GM19397 (cell line): ENCODE measurements at regions not wholly inside any gene's neighbourhood (a gene's known extent, or its start where the extent isn't known, plus 50 kb on each side); places are given as distances from the start of the nearest gene placed in this dataset.

ENCODE experiments used
- ATAC-seq: cut with Tn5 transposase; IDR thresholded peaks from one replicate; pipeline ENCODE4 v1.9.1; 2021; ENCODE audit warnings: mild to moderate bottlenecking, moderate library complexity; ENCODE audit not compliant: unreplicated experiment

GRCh38 chr10:110432814-110433565 lies 64.7 kb upstream of the DUSP5 start:
- no peak for ATAC-seq

DNA sequence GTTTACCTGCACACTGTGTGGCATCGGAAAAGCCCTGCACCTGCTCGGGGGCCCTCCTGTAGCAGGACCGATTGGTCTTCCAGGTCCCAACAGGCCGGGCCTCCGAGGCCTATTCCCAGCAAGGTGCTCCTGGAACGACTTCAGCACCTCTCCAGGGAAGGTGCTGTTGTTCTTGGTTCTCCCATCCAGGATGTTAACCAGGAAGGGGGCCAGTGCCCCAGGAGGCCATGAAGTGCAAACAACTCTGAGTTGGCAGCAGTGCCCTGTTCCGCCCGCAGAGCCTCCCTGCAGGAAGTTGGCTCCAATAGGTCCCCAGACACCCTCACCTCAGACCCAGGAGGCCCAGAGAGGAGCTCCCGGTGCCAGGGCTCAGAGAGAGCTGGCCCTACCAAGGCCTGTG lies 64.0 kb upstream of the DUSP5 start:
- ATAC-seq, result no peak

DNA sequence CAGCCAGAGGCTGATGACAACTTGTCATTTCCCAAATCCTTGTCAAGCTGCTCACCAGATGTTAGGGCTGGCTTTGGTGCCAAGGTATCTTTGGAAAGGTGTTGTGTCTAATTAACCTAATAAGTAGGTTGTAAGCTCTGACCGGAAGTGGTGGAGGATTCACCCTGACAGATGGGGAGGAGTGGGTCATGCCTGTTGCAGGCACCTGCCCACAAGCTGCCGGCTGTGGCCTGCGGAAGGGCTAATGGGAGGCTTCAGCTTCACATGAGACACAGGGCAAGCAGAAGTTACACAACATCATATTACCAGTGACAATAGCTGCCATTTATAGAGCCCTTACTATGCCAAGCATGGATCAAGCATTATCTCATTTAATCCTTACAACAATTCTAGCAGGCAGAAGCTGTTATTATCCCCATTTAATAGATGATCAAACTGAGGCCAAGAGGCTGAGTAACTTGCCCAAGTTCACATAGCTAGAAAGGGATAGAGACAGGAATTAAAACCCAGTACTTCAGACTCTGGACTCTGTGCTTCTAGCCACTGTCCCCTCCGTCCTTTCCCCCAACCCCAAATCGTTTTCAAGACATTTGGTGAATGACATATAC lies 63.1 kb upstream of the DUSP5 start:
- ATAC-seq, result no peak

GRCh38 chr10:110436554-110437350 lies 61.0 kb upstream of the DUSP5 start:
- ATAC-seq, result no peak

DNA sequence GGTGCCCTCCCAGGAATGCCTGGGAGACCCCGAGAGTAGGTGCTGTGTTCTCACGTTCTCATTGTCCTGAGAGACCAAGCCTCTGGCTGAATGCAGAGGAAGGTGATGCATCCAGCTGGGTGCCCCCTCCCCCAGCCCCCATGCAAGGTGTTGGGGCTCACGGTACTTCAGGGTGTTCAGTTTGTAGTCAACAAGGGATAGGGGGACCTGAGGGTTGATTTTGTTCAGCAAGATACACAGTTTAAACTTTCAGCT lies 60.4 kb upstream of the DUSP5 start:
- ATAC-seq, result no peak

DNA sequence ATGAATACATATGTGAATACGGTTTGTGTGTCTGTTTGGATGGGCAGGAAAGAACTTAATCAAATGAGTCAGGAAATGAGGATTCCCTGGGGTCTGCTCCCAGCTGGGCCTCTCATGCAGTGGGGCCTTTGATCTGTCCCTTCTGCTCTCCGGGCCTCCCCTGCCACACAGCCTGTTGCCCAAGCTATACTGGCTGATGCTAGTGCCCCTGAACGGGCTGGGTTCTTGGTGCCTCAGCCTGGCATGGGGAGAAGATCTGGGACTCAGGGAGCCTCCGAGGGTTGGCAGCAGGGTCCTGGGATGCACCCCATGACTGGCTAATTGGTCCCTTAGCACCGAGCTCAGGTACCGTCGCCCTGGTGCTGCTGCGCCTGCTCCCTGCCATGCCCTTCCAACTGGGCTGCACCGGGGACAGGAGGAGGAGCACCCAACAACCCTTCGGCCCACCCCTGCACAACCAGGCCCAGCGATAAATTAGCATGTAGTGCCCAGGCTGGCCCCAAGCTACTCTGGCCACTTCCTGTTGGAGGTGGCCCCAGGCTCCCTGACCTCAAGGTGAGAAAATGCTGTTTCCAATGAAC lies 59.9 kb upstream of the DUSP5 start:
- ATAC-seq, result no peak

DNA sequence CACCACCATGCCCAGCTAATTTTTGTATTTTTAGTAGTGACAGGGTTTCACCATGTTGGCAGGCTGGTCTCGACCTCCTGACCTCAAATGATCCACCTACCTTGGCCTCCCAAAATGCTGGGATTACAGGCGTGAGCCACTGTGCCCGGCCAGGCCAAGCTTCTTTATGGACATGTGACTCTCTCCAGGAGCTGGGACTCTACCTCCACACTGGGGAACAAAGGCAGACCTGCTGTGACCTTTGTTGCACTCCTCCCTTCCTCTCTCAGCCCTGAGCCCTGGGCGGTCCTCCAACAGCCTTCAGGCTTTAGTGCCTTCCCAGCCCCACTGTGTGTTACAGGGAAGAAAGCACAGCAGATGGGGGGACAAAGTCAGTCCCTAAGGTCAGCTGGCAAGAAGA lies 55.0 kb upstream of the DUSP5 start:
- ATAC-seq, result no peak

DNA sequence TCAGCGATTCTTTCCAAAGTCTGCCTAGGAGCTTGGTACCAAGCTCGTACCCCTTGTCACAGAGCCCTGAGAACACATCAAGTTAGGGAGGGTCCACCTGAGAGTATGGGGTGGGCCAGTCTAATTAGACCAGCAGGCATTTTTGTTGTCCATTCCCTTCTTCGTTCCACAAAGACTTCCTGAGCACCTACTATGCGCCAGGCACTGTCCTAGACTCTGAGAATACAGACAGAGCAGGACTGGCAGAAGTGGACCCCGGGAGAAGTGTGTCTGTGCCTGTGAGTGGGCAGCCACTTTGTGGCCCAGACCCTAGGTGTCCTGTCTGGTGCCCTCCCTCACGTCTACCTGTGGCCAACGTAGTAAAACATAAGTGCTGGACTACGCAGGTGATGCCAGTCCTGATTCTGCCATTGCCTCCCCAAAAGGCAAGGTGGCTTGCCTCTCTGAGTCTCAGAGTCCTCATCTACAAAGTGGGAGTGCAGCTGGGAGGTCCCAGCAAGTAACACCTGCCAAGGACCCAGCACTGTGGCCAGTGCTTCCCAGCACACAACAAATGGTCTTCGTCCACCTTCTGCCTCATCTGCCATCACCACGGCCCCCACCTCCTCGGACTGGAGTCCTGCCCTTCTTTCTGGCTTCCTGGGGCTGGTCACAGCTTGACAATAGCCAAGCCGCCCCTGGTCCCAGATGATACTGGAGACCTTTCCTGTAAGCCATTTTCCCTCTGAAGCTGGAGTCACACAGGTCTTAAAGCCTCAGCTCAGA lies 54.3 kb upstream of the DUSP5 start:
- no peak for ATAC-seq

GRCh38 chr10:110444004-110444337 lies 53.7 kb upstream of the DUSP5 start:
- no peak for ATAC-seq

DNA sequence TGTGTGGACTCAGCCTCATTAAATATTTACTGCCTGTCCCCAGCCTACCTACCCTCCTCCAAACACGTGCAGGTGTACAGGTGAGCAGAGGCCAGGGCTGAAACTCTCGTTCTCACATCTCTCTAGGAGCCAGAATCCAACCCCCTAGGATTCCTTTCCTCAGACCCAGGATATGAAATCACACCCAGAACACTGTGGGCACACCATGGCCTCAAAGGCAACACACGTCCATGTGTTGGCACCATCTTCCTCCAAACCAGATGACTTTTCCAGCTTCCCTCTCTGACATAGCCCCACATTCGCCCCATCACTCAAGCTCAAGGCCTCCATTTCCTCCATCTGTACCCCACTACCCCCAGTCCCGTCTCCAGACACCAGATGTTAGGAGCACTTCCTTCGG lies 51.8 kb upstream of the DUSP5 start:
- no peak for ATAC-seq

- no peak for ATAC-seq
These were observed 51.4 kb upstream of the DUSP5 start for GRCh38 chr10:110446277-110446676.

- no peak for ATAC-seq
These were observed 50.6 kb upstream of the DUSP5 start for GRCh38 chr10:110446954-110447608.

DNA sequence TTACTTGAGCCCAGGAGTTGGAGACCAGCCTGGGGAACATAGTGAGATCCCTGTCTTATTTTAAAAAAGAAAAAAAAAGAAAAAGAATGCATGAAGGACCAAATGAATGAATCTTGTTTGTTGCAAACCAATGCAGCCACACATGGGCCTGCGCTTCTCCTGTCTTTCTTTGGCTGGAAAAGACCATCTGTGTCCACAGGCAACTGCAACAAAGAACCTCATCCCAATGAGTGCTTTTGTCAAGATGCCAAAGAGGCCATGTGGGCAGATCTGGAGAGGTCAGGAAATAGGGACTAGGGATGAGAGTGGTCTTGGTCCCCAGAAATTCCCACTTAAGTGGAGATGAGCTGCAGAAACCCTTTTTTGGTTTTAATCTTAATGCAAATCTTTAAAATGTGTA lies 49.8 kb upstream of the DUSP5 start:
- ATAC-seq, result no peak
